WTC11 (cell line): ENCODE measurements at regions not wholly inside any gene's neighbourhood (a gene's known extent, or its start where the extent isn't known, plus 50 kb on each side); places are given as distances from the start of the nearest gene placed in this dataset.

Experiments used
- ATAC-seq: fragments of 200-7000 bp; cut with Tn5 transposase; 2 replicates; pipeline ENCODE4 v1.10.0; 2021; ENCODE audit warnings: mild to moderate bottlenecking, moderate library complexity
- CTCF ChIA-PET: fragments of 300-600 bp; sonication (Branson Sonifier 250); formaldehyde crosslinking; loops from one replicate; lab custom pipeline; 2021; ENCODE audit warnings: antibody characterized with exemption; lab: Charles Lee
- POLR2A ChIA-PET: fragments of 350-600 bp; sonication (Branson Sonifier 250); formaldehyde crosslinking; loops from one replicate; lab custom pipeline; 2021; ENCODE audit warnings: antibody characterized with exemption; lab: Charles Lee
- DNase-seq: peaks from one replicate; pipeline ENCODE4 v3.0.0; 2021; ENCODE audit warnings: low spot score
- H3K27ac Mint-ChIP-seq: 2 replicates; pipeline ENCODE4 v1.8.0; 2021; ENCODE audit warnings: mixed read lengths
- H3K27me3 Mint-ChIP-seq: 2 replicates; pipeline ENCODE4 v1.8.0; 2021; ENCODE audit warnings: low read depth, mild to moderate bottlenecking, moderate library complexity, mixed read lengths
- H3K36me3 Mint-ChIP-seq: 2 replicates; pipeline ENCODE4 v1.8.0; 2021; ENCODE audit warnings: mixed read lengths
- H3K4me1 Mint-ChIP-seq: 2 replicates; pipeline ENCODE4 v1.8.0; 2022; ENCODE audit warnings: mixed read lengths
- H3K4me3 Mint-ChIP-seq: 2 replicates; pipeline ENCODE4 v1.8.0; 2021; ENCODE audit warnings: mild to moderate bottlenecking, moderate library complexity, mixed read lengths
- H3K9me3 Mint-ChIP-seq: 2 replicates; pipeline ENCODE4 v1.8.0; 2021; ENCODE audit warnings: mixed read lengths
- ATF2 ChIP-seq: sonication (generic); formaldehyde crosslinking; IDR thresholded peaks from 2 replicates; pipeline ENCODE4 v1.8.1; 2022; ENCODE audit warnings: low read depth, missing genetic modification reagents, borderline replicate concordance
- ATF3 ChIP-seq: sonication (generic); formaldehyde crosslinking; conservative IDR thresholded peaks from 2 replicates; pipeline ENCODE4 v1.8.1; 2022; ENCODE audit warnings: mild to moderate bottlenecking, missing genetic modification reagents
- CREB1 ChIP-seq: sonication (generic); formaldehyde crosslinking; IDR thresholded peaks from 2 replicates; pipeline ENCODE4 v1.8.0; 2023; ENCODE audit warnings: mild to moderate bottlenecking, missing genetic modification reagents
- CREM ChIP-seq: sonication (generic); formaldehyde crosslinking; IDR thresholded peaks from 2 replicates; pipeline ENCODE4 v1.8.1; 2022; ENCODE audit warnings: mild to moderate bottlenecking, missing genetic modification reagents, moderate library complexity
- E2F1 ChIP-seq: sonication (generic); formaldehyde crosslinking; IDR thresholded peaks from 2 replicates; pipeline ENCODE4 v1.8.0; 2022; ENCODE audit warnings: mild to moderate bottlenecking, missing genetic modification reagents
- E2F5 ChIP-seq: sonication (generic); formaldehyde crosslinking; IDR thresholded peaks from 2 replicates; pipeline ENCODE4 v1.8.1; 2022; ENCODE audit warnings: mild to moderate bottlenecking, moderate library complexity, missing genetic modification reagents
- ELF4 ChIP-seq: sonication (generic); formaldehyde crosslinking; IDR thresholded peaks from 2 replicates; pipeline ENCODE4 v1.8.1; 2022; ENCODE audit warnings: low read depth, mild to moderate bottlenecking, moderate library complexity, missing genetic modification reagents
- ESRRA ChIP-seq: sonication (generic); formaldehyde crosslinking; IDR thresholded peaks from 2 replicates; pipeline ENCODE4 v1.8.1; 2022; ENCODE audit warnings: mild to moderate bottlenecking, missing genetic modification reagents, borderline replicate concordance
- ETV6 ChIP-seq: sonication (generic); formaldehyde crosslinking; IDR thresholded peaks from 2 replicates; pipeline ENCODE4 v1.8.1; 2022; ENCODE audit warnings: mild to moderate bottlenecking, missing genetic modification reagents
- FOXJ3 ChIP-seq: sonication (generic); formaldehyde crosslinking; IDR thresholded peaks from 2 replicates; pipeline ENCODE4 v1.9.0; 2021; ENCODE audit warnings: missing genetic modification reagents, mild to moderate bottlenecking, borderline replicate concordance
- FOXP1 ChIP-seq: sonication (generic); formaldehyde crosslinking; IDR thresholded peaks from 2 replicates; pipeline ENCODE4 v1.8.0; 2022; ENCODE audit warnings: missing genetic modification reagents, mild to moderate bottlenecking, moderate library complexity, borderline replicate concordance
- FOXP4 ChIP-seq: sonication (generic); formaldehyde crosslinking; IDR thresholded peaks from 2 replicates; pipeline ENCODE4 v1.8.0; 2022; ENCODE audit warnings: mild to moderate bottlenecking, missing genetic modification reagents
- GRHL2 ChIP-seq: fragments of 250-450 bp; sonication (Bioruptor Pico); IDR thresholded peaks from 2 replicates; pipeline ENCODE4 v1.8.0; 2022; ENCODE audit warnings: mild to moderate bottlenecking, moderate library complexity; ENCODE audit not compliant: insufficient replicate concordance, severe bottlenecking
- MLX ChIP-seq: sonication (generic); formaldehyde crosslinking; IDR thresholded peaks from 2 replicates; pipeline ENCODE4 v1.8.1; 2023; ENCODE audit warnings: mild to moderate bottlenecking, missing genetic modification reagents, moderate library complexity
- MXD4 ChIP-seq: fragments of 250-450 bp; sonication (Bioruptor Pico); IDR thresholded peaks from 2 replicates; pipeline ENCODE4 v1.8.0; 2021; ENCODE audit warnings: mild to moderate bottlenecking, moderate library complexity, borderline replicate concordance
- MYBL2 ChIP-seq: sonication (generic); formaldehyde crosslinking; IDR thresholded peaks from 2 replicates; pipeline ENCODE4 v1.8.1; 2023; ENCODE audit warnings: mild to moderate bottlenecking, moderate library complexity, missing genetic modification reagents
- NFE2L1 ChIP-seq: sonication (generic); formaldehyde crosslinking; IDR thresholded peaks from 2 replicates; pipeline ENCODE4 v1.8.1; 2023; ENCODE audit warnings: missing genetic modification reagents
- NFYB ChIP-seq: sonication (generic); formaldehyde crosslinking; conservative IDR thresholded peaks from 2 replicates; pipeline ENCODE4 v1.8.0; 2022; ENCODE audit warnings: low read depth, missing genetic modification reagents
- RELA ChIP-seq: sonication (generic); formaldehyde crosslinking; IDR thresholded peaks from 2 replicates; pipeline ENCODE4 v1.8.1; 2022; ENCODE audit warnings: missing genetic modification reagents, mild to moderate bottlenecking, borderline replicate concordance
- SMAD4 ChIP-seq: sonication (generic); formaldehyde crosslinking; IDR thresholded peaks from 2 replicates; pipeline ENCODE4 v1.8.0; 2022; ENCODE audit warnings: mild to moderate bottlenecking, missing genetic modification reagents
- SOX15 ChIP-seq: fragments of 250-450 bp; sonication (Bioruptor Pico); IDR thresholded peaks from 2 replicates; pipeline ENCODE4 v1.9.0; 2021; ENCODE audit warnings: mild to moderate bottlenecking
- TEAD1 ChIP-seq: sonication (generic); formaldehyde crosslinking; IDR thresholded peaks from 2 replicates; pipeline ENCODE4 v1.8.0; 2022; ENCODE audit warnings: mild to moderate bottlenecking, missing genetic modification reagents
- ZBTB43 ChIP-seq: sonication (generic); formaldehyde crosslinking; IDR thresholded peaks from 2 replicates; pipeline ENCODE4 v1.8.1; 2023; ENCODE audit warnings: mild to moderate bottlenecking, missing genetic modification reagents
- ZNF138 ChIP-seq: sonication (generic); formaldehyde crosslinking; conservative IDR thresholded peaks from 2 replicates; pipeline ENCODE4 v1.8.1; 2022; ENCODE audit warnings: mild to moderate bottlenecking, moderate library complexity, missing genetic modification reagents
- ZNF425 ChIP-seq: fragments of 250-450 bp; sonication (Bioruptor Pico); conservative IDR thresholded peaks from 2 replicates; pipeline ENCODE4 v1.9.0; 2021; ENCODE audit warnings: mild to moderate bottlenecking

GRCh38 chr5:160906090-160906489, 54.1 kb upstream of the ATP10B start:
- ChIA-PET CTCF (no interaction called here), POLR2A (interaction anchor here (0.6 kb wide), 1 partner anchor 13 kb away, joined by 5 read pairs; no protein-coding TSS in a partner anchor)
- Mint-ChIP-seq H3K9me3 (no peaks in the 10 kb centered on the region), H3K4me1 (peaks cover 23% of the 10 kb centered on the region), H3K27me3 (no peaks in the 10 kb centered on the region), H3K36me3 (no peaks in the 10 kb centered on the region), H3K4me3 (no peak overlapping the region), H3K27ac (no peak overlapping the region)
- TF ChIP-seq CREB1: no peak
- TF ChIP-seq MYBL2: no peak
- TF ChIP-seq FOXP4: no peak
- no peak for TF ChIP-seq CREM (CRISPR knock-in tag)
- TF ChIP-seq SMAD4 (CRISPR knock-in tag): no peak
- TF ChIP-seq MXD4 (CRISPR knock-in tag): no peak
- no peak for TF ChIP-seq NFYB (CRISPR knock-in tag)
- no peak for TF ChIP-seq ELF4
- no peak for ATAC-seq
- DNase-seq: no peak

GRCh38 chr5:160905285-160905684, 53.3 kb upstream of the ATP10B start:
- CTCF ChIA-PET: no interaction called here
- no peak for TF ChIP-seq GRHL2 (CRISPR knock-in tag)
- TF ChIP-seq MLX (CRISPR knock-in tag): no peak
- TF ChIP-seq ATF2 (CRISPR knock-in tag): no peak
- TF ChIP-seq ZBTB43 (CRISPR knock-in tag): no peak
- no peak for TF ChIP-seq ETV6 (CRISPR knock-in tag)
- TF ChIP-seq TEAD1 (CRISPR knock-in tag): no peak
- no peak for TF ChIP-seq FOXJ3 (CRISPR knock-in tag)
- no peak for TF ChIP-seq ZNF425
- no peak for TF ChIP-seq SOX15 (CRISPR knock-in tag)
- TF ChIP-seq ESRRA (CRISPR knock-in tag): no peak
- no peak for TF ChIP-seq ATF3 (CRISPR knock-in tag)
- no peak for TF ChIP-seq RELA (CRISPR knock-in tag)
- no peak for TF ChIP-seq MXD4 (CRISPR knock-in tag)
- no peak for TF ChIP-seq ELF4
- no peak for TF ChIP-seq NFE2L1 (CRISPR knock-in tag)
- TF ChIP-seq FOXP1 (CRISPR knock-in tag): no peak
- TF ChIP-seq E2F5 (CRISPR knock-in tag): no peak
- TF ChIP-seq ZNF138 (CRISPR knock-in tag): no peak
- TF ChIP-seq E2F1 (CRISPR knock-in tag): no peak
- H3K4me3 Mint-ChIP-seq: no peak overlapping the region
- DNase-seq: no peak
- H3K9me3 Mint-ChIP-seq: no peaks in the 10 kb centered on the region
- no peak for ATAC-seq
- H3K27me3 Mint-ChIP-seq: no peaks in the 10 kb centered on the region
- POLR2A ChIA-PET: no interaction called here
- no peak overlapping the region for H3K27ac Mint-ChIP-seq
- peaks cover 19% of the 10 kb centered on the region for H3K4me1 Mint-ChIP-seq
- H3K36me3 Mint-ChIP-seq: no peaks in the 10 kb centered on the region
